ENCODE measurements at regions not wholly inside any gene's neighbourhood (a gene's known extent, or its start where the extent isn't known, plus 50 kb on each side); places are given as distances from the start of the nearest gene placed in this dataset.

DNA sequence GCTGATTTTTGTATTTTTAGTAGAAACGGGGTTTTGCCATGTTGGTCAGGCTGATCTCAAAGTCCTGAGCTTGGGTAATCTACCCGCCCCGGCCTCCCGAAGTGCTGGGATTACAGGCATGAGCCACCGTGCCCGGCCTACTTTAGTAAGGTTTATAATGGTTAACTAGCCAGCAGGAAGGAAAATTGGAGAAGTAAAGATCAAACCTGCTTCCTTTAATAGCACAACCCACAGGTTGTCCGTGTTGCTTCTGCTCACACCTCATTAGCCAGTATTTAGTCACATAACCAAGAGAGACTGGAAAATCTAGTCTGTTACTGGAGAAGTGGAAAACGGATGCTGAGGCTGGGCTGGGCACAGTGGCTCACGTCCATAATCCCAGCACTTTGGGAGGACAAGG lies 51.9 kb upstream of the TBL1XR1 start:
- Histone ChIP-seq H3K4me3 (ENCODE audit: low read depth, low read length) (no peak overlapping the region), H3K27me3 (replicated peaks; ENCODE audit: control insufficient read depth, insufficient read depth, low read length) (no peaks in the 10 kb centered on the region), H3K4me1 (0 out of 2 replicates have a peak, but pooled peaks cover 4% of the 10 kb centered on the region), H3K9me3 (no peaks in the 10 kb centered on the region), H3K36me3 (ENCODE audit: control insufficient read depth, insufficient read depth, low read length) (no peaks in the 10 kb centered on the region)
- BruUV-seq (replicated peaks), result no TSS peak
- no peak overlapping the region for H3K4me3 Mint-ChIP-seq (ENCODE audit: unreplicated experiment)
- no peak for DNase-seq
- peaks cover 7% of the 10 kb centered on the region for H3K4me1 Mint-ChIP-seq (ENCODE audit: low read depth, unreplicated experiment)
- no peaks in the 10 kb centered on the region for H3K36me3 Mint-ChIP-seq (ENCODE audit: insufficient read depth, unreplicated experiment)
- no peaks in the 10 kb centered on the region for H3K27me3 Mint-ChIP-seq (ENCODE audit: insufficient read depth, unreplicated experiment)
- H3K9me3 Mint-ChIP-seq (ENCODE audit: unreplicated experiment), result no peaks in the 10 kb centered on the region
- TF ChIP-seq, protein P1, sequence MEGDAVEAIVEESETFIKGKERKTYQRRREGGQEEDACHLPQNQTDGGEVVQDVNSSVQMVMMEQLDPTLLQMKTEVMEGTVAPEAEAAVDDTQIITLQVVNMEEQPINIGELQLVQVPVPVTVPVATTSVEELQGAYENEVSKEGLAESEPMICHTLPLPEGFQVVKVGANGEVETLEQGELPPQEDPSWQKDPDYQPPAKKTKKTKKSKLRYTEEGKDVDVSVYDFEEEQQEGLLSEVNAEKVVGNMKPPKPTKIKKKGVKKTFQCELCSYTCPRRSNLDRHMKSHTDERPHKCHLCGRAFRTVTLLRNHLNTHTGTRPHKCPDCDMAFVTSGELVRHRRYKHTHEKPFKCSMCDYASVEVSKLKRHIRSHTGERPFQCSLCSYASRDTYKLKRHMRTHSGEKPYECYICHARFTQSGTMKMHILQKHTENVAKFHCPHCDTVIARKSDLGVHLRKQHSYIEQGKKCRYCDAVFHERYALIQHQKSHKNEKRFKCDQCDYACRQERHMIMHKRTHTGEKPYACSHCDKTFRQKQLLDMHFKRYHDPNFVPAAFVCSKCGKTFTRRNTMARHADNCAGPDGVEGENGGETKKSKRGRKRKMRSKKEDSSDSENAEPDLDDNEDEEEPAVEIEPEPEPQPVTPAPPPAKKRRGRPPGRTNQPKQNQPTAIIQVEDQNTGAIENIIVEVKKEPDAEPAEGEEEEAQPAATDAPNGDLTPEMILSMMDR (IDR thresholded peaks at IDR 0.05; ENCODE audit: insufficient read depth in 1 of 2, low read depth in 1 of 2, low read length in 1 of 2, severe bottlenecking in 1 of 2, unreplicated experiment in 1 of 2), result no peak
- ChIA-PET CTCF (no interaction called here), POLR2A (no interaction called here)
- no peak overlapping the region for H3K27ac Mint-ChIP-seq (ENCODE audit: unreplicated experiment)
- intact Hi-C loops (cut with micrococcal nuclease; ENCODE audit: unreplicated experiment), result no loop called here

DNA sequence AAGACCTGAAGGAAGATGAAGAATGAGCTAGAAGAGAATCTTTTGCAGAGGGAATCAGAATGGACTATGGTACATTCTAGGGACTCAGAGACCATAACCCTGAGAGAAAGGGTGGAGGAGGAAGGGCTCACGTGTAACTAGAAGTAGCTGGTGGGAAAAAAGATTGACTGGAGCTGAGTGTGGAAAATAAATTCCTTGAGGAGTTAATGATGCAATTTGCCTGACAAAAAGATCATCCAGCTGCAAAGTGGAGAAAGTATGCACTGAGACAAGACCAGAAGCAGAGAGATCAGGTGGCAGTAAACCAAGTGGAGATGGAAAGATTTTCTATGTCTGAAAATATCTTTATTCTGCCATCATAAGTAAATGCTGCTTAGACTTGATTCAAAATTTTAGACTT lies 52.9 kb upstream of the TBL1XR1 start:
- Mint-ChIP-seq H3K27ac (ENCODE audit: unreplicated experiment) (peak overlapping the region; percentile 22), H3K36me3 (ENCODE audit: insufficient read depth, unreplicated experiment) (no peaks in the 10 kb centered on the region), H3K4me1 (ENCODE audit: low read depth, unreplicated experiment) (peaks cover 7% of the 10 kb centered on the region), H3K4me3 (ENCODE audit: unreplicated experiment) (no peak overlapping the region), H3K9me3 (ENCODE audit: unreplicated experiment) (no peaks in the 10 kb centered on the region), H3K27me3 (ENCODE audit: insufficient read depth, unreplicated experiment) (no peaks in the 10 kb centered on the region)
- H3K36me3 ChIP-seq (ENCODE audit: control insufficient read depth, insufficient read depth, low read length), result no peaks in the 10 kb centered on the region
- intact Hi-C loops (cut with micrococcal nuclease; ENCODE audit: unreplicated experiment), result no loop called here
- CTCF ChIA-PET, result no interaction called here
- H3K27me3 ChIP-seq (replicated peaks; ENCODE audit: control insufficient read depth, insufficient read depth, low read length), result no peaks in the 10 kb centered on the region
- 0 out of 2 replicates have a peak, but pooled peaks cover 4% of the 10 kb centered on the region for H3K4me1 ChIP-seq
- H3K9me3 ChIP-seq, result no peaks in the 10 kb centered on the region
- no TSS peak for BruUV-seq (replicated peaks)
- TF ChIP-seq, protein P1 (IDR thresholded peaks at IDR 0.05; ENCODE audit: insufficient read depth in 1 of 2, low read depth in 1 of 2, low read length in 1 of 2, severe bottlenecking in 1 of 2, unreplicated experiment in 1 of 2), result no peak
- no peak overlapping the region for H3K4me3 ChIP-seq (ENCODE audit: low read depth, low read length)
- POLR2A ChIA-PET, result no interaction called here
- DNase-seq, result peak in 1 of 2 experiments; percentile 6

DNA sequence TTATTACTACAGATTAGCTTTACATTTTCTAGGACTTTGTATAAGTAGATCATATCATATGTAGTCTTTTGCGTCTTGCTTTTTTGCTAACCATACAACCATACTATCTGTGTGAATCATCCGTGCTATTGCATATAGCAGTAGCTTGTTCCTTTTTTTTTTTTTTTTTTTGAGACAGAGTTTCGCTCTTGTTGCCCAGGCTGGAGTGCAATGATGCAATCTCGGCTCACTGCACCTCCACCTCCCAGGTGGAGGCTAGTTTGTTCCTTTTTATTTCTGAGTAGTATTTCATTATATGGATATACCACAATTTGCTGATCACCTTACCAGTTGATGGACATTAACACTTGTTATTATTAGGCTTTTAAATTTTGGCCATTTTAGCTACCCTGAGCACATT lies 54.5 kb upstream of the TBL1XR1 start:
- TF ChIP-seq, protein P1 (IDR thresholded peaks at IDR 0.05; ENCODE audit: insufficient read depth in 1 of 2, low read depth in 1 of 2, low read length in 1 of 2, severe bottlenecking in 1 of 2, unreplicated experiment in 1 of 2), result no peak

More for the DNA sequence above, 54.5 kb upstream of the TBL1XR1 start:
- H3K27ac Mint-ChIP-seq (ENCODE audit: unreplicated experiment), result no peak overlapping the region
- BruUV-seq (replicated peaks), result no TSS peak
- H3K9me3 Mint-ChIP-seq (ENCODE audit: unreplicated experiment), result no peaks in the 10 kb centered on the region
- ChIA-PET POLR2A (no interaction called here), CTCF (no interaction called here)
- 0 out of 2 replicates have a peak, but pooled peaks cover 3% of the 10 kb centered on the region for H3K4me1 ChIP-seq
- no peak overlapping the region for H3K4me3 Mint-ChIP-seq (ENCODE audit: unreplicated experiment)
- H3K27me3 ChIP-seq (replicated peaks; ENCODE audit: control insufficient read depth, insufficient read depth, low read length), result no peaks in the 10 kb centered on the region
- H3K9me3 ChIP-seq, result no peaks in the 10 kb centered on the region
- DNase-seq, result no peak
- intact Hi-C loops (cut with micrococcal nuclease; ENCODE audit: unreplicated experiment), result no loop called here
- no peaks in the 10 kb centered on the region for H3K36me3 Mint-ChIP-seq (ENCODE audit: insufficient read depth, unreplicated experiment)
- peaks cover 7% of the 10 kb centered on the region for H3K4me1 Mint-ChIP-seq (ENCODE audit: low read depth, unreplicated experiment)
- no peaks in the 10 kb centered on the region for H3K27me3 Mint-ChIP-seq (ENCODE audit: insufficient read depth, unreplicated experiment)
- H3K4me3 ChIP-seq (ENCODE audit: low read depth, low read length), result no peak overlapping the region
- H3K36me3 ChIP-seq (ENCODE audit: control insufficient read depth, insufficient read depth, low read length), result no peaks in the 10 kb centered on the region

Measured in Caco-2 (cell line).